GM12872 (cell line): ENCODE measurements at regions not wholly inside any gene's neighbourhood (a gene's known extent, or its start where the extent isn't known, plus 50 kb on each side); places are given as distances from the start of the nearest gene placed in this dataset.

ENCODE experiments used
- TF ChIP-seq, protein P1 (sequence below): IDR thresholded peaks from 3 replicates; pipeline ENCODE4 v1.5.1; 2011; ENCODE audit warnings: low read depth, mild to moderate bottlenecking, low read length, moderate library complexity; ENCODE audit not compliant: insufficient read depth

DNA sequence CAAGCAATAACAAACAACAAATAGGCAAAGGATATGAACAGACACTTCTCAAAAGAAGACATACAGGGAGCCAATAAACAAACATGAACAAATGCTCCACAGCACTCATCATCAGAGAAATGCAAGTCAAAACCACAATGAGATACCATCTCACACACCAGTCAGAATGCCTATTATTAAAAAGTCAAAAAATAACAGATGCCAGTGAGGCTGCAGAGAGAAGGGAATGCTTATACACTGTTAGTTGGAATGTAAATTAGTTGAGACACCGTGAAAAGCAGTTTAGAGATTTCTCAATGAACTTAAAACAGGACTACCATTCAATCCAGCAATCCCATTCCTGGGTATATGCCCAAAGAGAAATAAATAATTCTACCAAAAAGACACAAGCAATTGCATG lies 129.8 kb upstream of the MAGEB2 start:
- TF ChIP-seq, protein P1, sequence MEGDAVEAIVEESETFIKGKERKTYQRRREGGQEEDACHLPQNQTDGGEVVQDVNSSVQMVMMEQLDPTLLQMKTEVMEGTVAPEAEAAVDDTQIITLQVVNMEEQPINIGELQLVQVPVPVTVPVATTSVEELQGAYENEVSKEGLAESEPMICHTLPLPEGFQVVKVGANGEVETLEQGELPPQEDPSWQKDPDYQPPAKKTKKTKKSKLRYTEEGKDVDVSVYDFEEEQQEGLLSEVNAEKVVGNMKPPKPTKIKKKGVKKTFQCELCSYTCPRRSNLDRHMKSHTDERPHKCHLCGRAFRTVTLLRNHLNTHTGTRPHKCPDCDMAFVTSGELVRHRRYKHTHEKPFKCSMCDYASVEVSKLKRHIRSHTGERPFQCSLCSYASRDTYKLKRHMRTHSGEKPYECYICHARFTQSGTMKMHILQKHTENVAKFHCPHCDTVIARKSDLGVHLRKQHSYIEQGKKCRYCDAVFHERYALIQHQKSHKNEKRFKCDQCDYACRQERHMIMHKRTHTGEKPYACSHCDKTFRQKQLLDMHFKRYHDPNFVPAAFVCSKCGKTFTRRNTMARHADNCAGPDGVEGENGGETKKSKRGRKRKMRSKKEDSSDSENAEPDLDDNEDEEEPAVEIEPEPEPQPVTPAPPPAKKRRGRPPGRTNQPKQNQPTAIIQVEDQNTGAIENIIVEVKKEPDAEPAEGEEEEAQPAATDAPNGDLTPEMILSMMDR = no peak

DNA sequence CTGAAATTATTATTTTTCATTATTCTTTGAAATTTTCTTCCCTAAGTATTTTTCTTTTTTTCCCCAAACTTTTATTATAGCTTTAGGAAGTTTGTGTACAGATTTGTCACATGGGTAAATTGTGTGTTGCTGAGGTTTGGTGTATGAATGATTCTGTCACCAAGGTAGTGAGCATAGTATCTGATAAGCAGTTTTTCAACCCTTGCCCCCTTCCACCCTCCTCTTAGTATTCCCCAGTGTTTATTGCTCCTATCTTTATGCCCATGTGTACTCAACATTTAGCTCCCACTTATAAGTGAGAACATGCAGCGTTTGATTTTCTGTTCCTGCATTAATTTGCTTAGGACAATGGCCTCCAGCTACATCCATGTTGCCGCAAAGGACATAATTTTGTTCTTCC lies 103.9 kb upstream of the MAGEB2 start:
- TF ChIP-seq, protein P1 = no peak

DNA sequence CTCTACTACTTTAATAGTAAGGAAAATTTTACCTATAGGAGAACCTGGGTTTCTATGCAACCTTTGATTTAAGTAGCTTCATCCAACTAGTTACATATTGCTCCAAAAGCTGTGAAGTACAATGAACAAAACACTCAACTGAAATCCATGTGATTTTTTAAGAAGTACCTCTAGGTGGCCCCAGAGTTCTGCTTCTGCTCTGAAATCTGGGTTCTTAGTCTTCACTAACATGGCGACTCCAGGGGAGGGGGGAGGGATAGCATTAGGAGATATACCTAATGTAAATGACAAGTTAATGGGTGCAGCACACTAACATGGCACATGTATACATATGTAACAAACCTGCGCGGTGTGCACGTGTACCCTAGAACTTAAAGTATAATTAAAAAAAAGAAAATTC lies 73.4 kb upstream of the MAGEB2 start:
- TF ChIP-seq, protein P1 = peak; percentile 26; the same call in 1 of the 3 replicates

DNA sequence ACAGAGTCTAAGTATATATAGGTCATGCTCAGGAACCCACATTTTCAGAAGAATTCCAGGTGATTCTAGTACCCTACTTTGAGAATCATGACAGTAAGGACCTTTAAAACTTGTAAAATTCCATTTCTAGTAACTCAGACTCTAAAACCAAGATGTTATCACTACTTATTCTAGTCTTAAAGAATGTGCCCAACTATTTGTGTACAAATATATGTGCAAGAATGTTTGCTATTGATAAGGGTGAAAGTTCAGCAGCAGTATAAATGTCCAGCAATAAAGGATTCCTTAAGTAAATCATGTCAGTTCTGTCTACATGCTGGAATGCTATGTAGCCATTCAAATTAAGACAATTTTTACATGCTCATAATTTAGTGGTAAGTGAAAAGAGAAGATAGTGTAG lies 71.1 kb upstream of the MAGEB2 start:
- TF ChIP-seq, protein P1 = no peak

DNA sequence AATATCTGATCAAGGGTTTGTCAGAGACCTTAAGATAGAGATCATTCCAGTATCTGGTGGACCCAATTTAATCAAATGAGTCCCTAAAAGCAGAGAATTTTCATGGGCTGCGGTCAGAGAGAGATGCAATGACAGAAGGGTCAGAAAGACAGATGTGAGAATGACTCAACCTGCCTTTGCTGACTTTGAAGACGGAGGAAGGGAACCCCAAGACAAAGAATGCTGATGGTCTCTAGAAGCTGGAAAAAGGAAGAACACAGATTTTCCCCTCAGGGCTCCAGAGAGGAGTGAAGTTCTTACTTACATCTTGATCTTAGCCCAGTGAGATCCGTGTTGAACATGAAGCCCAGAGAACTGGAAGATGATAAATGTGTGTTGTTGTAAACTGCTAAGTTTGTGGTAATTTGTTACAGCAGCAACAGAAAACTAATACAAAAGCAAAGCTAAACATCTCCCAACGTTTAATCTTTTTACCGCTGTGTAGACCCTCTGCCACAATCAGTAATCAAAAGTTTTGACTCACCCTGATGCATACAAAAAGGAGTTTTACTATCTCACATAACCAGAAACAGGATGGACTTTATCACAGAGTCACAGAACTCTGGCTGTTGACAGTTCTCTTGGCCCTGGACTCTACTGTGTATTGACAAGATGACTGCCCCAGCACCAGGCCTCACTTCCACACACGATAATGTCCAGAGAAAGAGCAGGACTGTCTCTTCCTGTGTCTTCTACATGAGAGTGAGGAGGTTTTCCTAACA lies 70.2 kb upstream of the MAGEB2 start:
- TF ChIP-seq, protein P1 = no peak

DNA sequence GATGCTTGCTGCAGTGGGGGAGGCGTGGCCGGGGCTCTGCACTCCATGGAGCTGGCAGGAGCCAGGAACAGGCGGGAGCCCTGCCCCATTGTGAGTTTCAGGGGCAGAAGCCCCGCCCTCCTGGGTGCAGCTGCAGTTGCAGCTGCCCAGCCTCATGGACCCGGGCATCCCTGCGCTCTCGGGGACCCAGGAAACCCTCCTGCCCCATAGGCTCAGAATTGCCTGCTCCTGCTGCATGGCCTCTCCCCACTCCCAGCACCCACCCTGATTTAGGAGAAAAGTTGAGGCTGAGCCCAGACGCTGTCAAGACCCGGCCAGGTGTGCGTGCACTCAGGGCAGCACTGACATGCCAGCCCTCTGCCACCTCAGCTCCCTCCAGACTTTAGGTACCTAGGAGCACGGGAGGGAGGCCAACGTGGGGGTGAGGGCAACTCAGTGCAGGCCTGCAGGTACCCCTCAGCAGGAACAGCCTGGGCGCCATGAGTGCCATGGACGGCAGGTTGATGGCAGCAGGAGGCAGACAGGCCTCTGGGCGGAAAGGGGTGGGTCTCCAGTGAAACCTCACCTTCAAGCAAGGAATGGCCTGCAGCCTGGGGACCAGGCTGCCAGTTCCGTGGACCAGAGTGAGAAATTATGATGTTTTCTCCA lies 67.2 kb upstream of the MAGEB2 start:
- TF ChIP-seq, protein P1 = no peak

DNA sequence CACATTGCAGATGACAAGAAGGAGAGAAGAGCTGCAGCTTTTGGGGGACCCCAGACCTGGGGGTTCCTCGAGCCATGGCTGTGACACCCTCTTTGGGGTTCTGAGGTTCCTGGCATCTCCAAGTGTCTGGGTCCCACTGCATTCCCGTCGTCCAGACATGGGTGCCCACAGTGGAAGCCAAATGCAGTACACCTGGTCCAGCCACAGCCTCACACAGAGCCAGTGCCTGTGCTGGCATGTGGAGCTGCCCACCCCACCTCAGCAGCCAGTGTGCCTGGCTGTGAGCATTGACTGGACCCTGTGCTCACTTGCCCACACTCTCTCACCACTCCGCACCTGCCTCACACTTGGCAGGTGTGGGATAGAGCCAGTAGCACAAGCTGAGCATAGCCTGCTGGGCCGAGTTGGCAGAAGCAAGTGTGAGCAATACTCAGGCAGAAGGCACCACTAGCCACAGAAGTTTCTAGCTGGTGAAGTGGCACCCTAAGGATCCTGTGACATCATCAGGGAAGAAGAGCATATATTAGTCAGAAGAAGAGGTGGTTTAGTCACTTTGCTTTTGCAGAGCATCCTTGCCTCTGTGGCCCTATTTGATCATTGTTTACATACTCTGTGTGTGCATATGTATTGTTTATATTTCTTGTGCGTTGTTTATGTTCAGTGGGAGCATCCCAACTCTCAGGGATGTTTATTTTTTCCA lies 65.0 kb upstream of the MAGEB2 start:
- TF ChIP-seq, protein P1 = no peak
